Breast epithelium (tissue), 4 donors: ENCODE measurements at regions not wholly inside any gene's neighbourhood (a gene's known extent, or its start where the extent isn't known, plus 50 kb on each side); places are given as distances from the start of the nearest gene placed in this dataset.

Source experiments
- DNase-seq, 2 donors: peaks; one replicate each; pipeline ENCODE4 v3.0.0-alpha.2; 2019; ENCODE audit warnings: low spot score in 2 of 2
- H3K27ac ChIP-seq, 2 donors: fragments of 200-600 bp; sonication (generic) in 1 of 2; one replicate each; pipeline ENCODE4 v1.5.1; 2016 to 2019; ENCODE audit warnings: mild to moderate bottlenecking in 1 of 2
- H3K27me3 ChIP-seq, 2 donors: fragments of 200-600 bp; sonication (generic) in 1 of 2; one replicate each; pipeline versions ENCODE4 v1.5.1 to v1.6.0; 2017 to 2019; ENCODE audit warnings: control low read depth in 1 of 2, mild to moderate bottlenecking in 1 of 2
- H3K36me3 ChIP-seq: fragments of 200-600 bp; one replicate; pipeline ENCODE4 v1.5.1; 2019
- H3K4me1 ChIP-seq, 2 donors: fragments of 200-600 bp; sonication (generic); one replicate each; pipeline ENCODE4 v1.5.1; 2016 to 2019; ENCODE audit warnings: control low read depth in 1 of 2
- H3K4me3 ChIP-seq, 3 donors: fragments of 200-600 bp; sonication (generic); 1 replicate in 2 of 3; 2 replicates in 1 of 3; pipeline ENCODE4 v1.5.1; 2016 to 2019; ENCODE audit warnings: mild to moderate bottlenecking in 3 of 3, moderate library complexity in 2 of 3
- H3K9me3 ChIP-seq, 2 donors: fragments of 200-600 bp; sonication (generic) in 1 of 2; one replicate each; pipeline ENCODE4 v1.5.1; 2016 to 2019; ENCODE audit warnings: control low read depth in 1 of 2
- POLR2A ChIP-seq: fragments of 450-650 bp; IDR thresholded peaks from one replicate; pipeline ENCODE4 v1.6.1; 2016; ENCODE audit warnings: antibody characterized with exemption, mild to moderate bottlenecking, moderate library complexity
- POLR2AphosphoS5 ChIP-seq, 3 donors: sonication (generic); formaldehyde crosslinking; IDR thresholded peaks; one replicate each; pipeline ENCODE4 v1.6.1; 2017; ENCODE audit warnings: antibody characterized with exemption in 3 of 3
- intact Hi-C: fragments of 100-400 bp; cut with DNase I; formaldehyde crosslinking; loops from one replicate; pipeline ENCODE4 v1.15.1; 2023; ENCODE audit warnings: low total_unique reads
- TF ChIP-seq, protein P1 (sequence below), 3 donors: fragments of 450-650 bp; IDR thresholded peaks; one replicate each; pipeline ENCODE4 v1.5.1; 2016 to 2017; ENCODE audit warnings: antibody characterized with exemption in 3 of 3, mild to moderate bottlenecking in 3 of 3, moderate library complexity in 3 of 3

DNA sequence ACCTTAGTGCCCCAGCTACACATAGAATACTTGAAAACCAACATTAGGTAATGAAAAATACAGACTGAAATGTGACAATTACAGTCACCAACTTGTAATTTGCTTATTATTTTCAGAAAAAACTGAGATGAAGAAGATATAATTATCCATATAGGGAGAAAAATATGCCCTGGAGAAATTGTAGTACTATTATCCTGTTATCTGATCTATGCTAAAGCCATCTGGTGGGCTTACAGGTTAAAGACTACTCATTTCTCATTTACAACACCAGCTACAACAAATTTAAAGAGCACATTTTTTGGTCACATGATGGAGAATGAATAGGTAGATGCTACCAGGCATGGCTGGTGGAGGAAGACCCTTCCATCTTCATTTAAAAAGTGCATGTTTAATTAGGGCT is 79.6 kb upstream of the NYAP2 start:
- no peak overlapping the region for H3K27ac ChIP-seq
- intact Hi-C loops: no loop called here
- H3K9me3 ChIP-seq: peaks cover 5 to 19% of the 10 kb centered on the region in 2 donors
- no peak overlapping the region for H3K4me3 ChIP-seq
- no peak for DNase-seq
- no peaks in the 10 kb centered on the region for H3K4me1 ChIP-seq
- H3K27me3 ChIP-seq: no peaks in the 10 kb centered on the region
- no peaks in the 10 kb centered on the region for H3K36me3 ChIP-seq
- TF ChIP-seq POLR2A (no peak), POLR2AphosphoS5 (IDR thresholded peaks at IDR 0.05) (no peak)
- TF ChIP-seq, protein P1, sequence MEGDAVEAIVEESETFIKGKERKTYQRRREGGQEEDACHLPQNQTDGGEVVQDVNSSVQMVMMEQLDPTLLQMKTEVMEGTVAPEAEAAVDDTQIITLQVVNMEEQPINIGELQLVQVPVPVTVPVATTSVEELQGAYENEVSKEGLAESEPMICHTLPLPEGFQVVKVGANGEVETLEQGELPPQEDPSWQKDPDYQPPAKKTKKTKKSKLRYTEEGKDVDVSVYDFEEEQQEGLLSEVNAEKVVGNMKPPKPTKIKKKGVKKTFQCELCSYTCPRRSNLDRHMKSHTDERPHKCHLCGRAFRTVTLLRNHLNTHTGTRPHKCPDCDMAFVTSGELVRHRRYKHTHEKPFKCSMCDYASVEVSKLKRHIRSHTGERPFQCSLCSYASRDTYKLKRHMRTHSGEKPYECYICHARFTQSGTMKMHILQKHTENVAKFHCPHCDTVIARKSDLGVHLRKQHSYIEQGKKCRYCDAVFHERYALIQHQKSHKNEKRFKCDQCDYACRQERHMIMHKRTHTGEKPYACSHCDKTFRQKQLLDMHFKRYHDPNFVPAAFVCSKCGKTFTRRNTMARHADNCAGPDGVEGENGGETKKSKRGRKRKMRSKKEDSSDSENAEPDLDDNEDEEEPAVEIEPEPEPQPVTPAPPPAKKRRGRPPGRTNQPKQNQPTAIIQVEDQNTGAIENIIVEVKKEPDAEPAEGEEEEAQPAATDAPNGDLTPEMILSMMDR (IDR thresholded peaks at IDR 0.05): no peak

DNA sequence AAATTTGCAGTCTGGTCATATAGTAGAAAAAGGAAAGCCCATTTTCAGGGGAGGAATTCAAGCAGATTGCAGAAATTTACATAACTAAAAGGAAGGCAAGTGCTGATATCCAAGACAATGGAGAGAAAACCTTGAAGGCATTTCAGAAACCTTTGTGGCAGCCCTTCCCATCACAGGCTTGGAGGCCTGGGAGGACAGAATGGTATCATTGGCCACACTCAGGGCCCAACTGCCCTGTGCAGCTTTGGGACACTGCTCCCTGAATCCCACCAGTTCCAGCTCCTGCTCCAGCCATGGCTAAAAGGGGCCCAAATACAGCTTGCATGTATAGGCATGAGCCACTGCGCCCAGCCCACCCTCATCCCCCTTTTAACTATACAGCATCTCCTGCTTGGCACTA is 81.1 kb upstream of the NYAP2 start:
- no peaks in the 10 kb centered on the region for H3K4me1 ChIP-seq
- DNase-seq: no peak
- H3K4me3 ChIP-seq: no peak overlapping the region
- no peak overlapping the region for H3K27ac ChIP-seq
- no peaks in the 10 kb centered on the region for H3K27me3 ChIP-seq
- TF ChIP-seq, protein P1 (IDR thresholded peaks at IDR 0.05): no peak
- no peak for TF ChIP-seq POLR2A
- no peak for TF ChIP-seq POLR2AphosphoS5 (IDR thresholded peaks at IDR 0.05)
- H3K9me3 ChIP-seq: peaks cover 5 to 19% of the 10 kb centered on the region in 2 donors
- intact Hi-C loops: no loop called here
- H3K36me3 ChIP-seq: no peaks in the 10 kb centered on the region

DNA sequence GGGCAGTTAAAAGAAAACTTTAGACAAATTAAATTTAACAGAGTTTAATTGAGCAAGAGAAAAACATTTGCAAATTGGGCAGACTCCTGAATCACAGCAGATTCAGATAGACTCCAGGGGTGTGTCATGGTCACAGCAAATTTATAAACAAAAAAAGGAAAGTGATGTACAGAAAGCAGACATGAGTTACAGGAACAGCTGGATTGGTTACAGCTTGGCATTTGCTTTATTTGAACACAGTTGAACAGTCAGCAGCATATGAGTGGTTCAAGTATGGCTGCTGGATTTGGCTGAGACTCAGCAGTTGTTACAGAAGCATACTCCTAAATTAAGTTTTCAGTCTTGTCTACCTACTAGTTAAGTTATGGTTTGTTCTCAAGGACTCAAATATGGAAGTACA is 82.3 kb upstream of the NYAP2 start:
- TF ChIP-seq POLR2AphosphoS5 (IDR thresholded peaks at IDR 0.05) (no peak), POLR2A (no peak)
- TF ChIP-seq, protein P1 (IDR thresholded peaks at IDR 0.05): no peak
- no peaks in the 10 kb centered on the region for H3K27me3 ChIP-seq
- no peaks in the 10 kb centered on the region for H3K36me3 ChIP-seq
- no peak overlapping the region for H3K27ac ChIP-seq
- H3K4me3 ChIP-seq: no peak overlapping the region
- intact Hi-C loops: no loop called here
- no peaks in the 10 kb centered on the region for H3K4me1 ChIP-seq
- H3K9me3 ChIP-seq: peaks cover 5 to 19% of the 10 kb centered on the region in 2 donors
- DNase-seq: no peak

DNA sequence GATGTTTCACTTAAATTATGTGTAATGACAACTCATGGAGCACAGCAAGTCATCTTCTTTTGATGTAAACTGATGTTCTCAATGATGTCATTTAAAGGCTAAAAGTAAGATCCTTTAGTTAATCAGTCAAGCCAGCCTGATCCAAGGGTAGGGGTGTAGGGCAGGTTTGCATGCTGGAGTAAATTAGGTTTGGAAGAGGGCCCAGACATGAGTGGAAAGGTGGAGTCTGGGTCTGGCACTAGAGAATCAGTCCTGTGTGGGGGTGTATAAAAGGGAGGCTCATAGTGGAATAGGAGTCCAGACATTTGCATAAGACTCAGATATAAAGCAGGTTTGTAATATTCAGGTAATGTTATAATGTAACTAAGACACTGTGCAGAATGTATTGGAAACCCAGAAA is 88.8 kb upstream of the NYAP2 start:
- no peak for DNase-seq
- Histone ChIP-seq H3K9me3 (no peaks in the 10 kb centered on the region), H3K36me3 (no peaks in the 10 kb centered on the region), H3K27me3 (no peaks in the 10 kb centered on the region), H3K4me3 (no peak overlapping the region), H3K27ac (no peak overlapping the region), H3K4me1 (no peaks in the 10 kb centered on the region)
- TF ChIP-seq POLR2AphosphoS5 (IDR thresholded peaks at IDR 0.05) (no peak), POLR2A (no peak)
- TF ChIP-seq, protein P1 (IDR thresholded peaks at IDR 0.05): no peak
- intact Hi-C loops: no loop called here

DNA sequence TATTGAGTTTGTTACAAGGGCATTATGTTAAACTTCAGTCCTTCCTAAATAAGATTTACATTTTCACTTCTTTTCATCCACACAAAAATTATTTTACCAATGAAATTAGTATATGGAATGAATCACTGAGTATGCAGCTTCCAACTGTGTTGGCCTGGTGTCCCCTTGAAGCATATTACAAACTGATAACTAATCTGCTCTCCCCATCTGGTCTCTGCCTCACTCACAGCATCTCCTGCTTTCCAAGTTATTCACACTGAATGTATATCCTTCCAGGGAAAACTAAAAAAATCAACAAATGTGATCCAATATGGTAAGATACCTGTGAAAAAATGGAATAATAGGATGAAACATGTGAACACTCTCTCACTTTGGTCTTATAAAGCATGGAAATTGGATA is 90.0 kb upstream of the NYAP2 start:
- DNase-seq: no peak
- no peak overlapping the region for H3K27ac ChIP-seq
- H3K4me1 ChIP-seq: no peaks in the 10 kb centered on the region
- H3K9me3 ChIP-seq: no peaks in the 10 kb centered on the region
- no peak for TF ChIP-seq POLR2A
- TF ChIP-seq POLR2AphosphoS5 (IDR thresholded peaks at IDR 0.05): no peak
- TF ChIP-seq, protein P1 (IDR thresholded peaks at IDR 0.05): no peak
- no peak overlapping the region for H3K4me3 ChIP-seq
- intact Hi-C loops: no loop called here
- H3K36me3 ChIP-seq: no peaks in the 10 kb centered on the region
- no peaks in the 10 kb centered on the region for H3K27me3 ChIP-seq
